ENCODE measurements at regions not wholly inside any gene's neighbourhood (a gene's known extent, or its start where the extent isn't known, plus 50 kb on each side); places are given as distances from the start of the nearest gene placed in this dataset.

- no peak overlapping the region for H2AFZ ChIP-seq
Observed at GRCh38 chr2:201965550-201965949, 68.1 kb upstream of the FZD7 start.

GRCh38 chr2:201966691-201967438 is 66.8 kb upstream of the FZD7 start:
- TF ChIP-seq CTCF (IDR thresholded peaks at IDR 0.05; ENCODE audit: poor library complexity) (no peak), EZH2 (IDR thresholded peaks at IDR 0.05; ENCODE audit: borderline replicate concordance) (no peak), EZH2phosphoT487 (IDR thresholded peaks at IDR 0.05; ENCODE audit: low read depth, severe bottlenecking, unreplicated experiment) (no peak)
- Histone ChIP-seq H3K4me2 (no peak overlapping the region), H3K4me1 (ENCODE audit: insufficient read depth) (peaks cover 19% of the 10 kb centered on the region), H3K9me3 (ENCODE audit: low read depth) (no peaks in the 10 kb centered on the region), H3K79me2 (no peaks in the 10 kb centered on the region), H4K20me1 (ENCODE audit: insufficient read depth, poor library complexity, severe bottlenecking) (no peaks in the 10 kb centered on the region), H2AFZ (no peak overlapping the region), H3K9me2 (replicated peaks; ENCODE audit: insufficient read depth) (no peaks in the 10 kb centered on the region), H3K4me3 (no peak overlapping the region), H3K27ac (no peak overlapping the region), H3K36me3 (replicated peaks; ENCODE audit: insufficient read depth, low read depth) (no peaks in the 10 kb centered on the region), H3K27me3 (no peaks in the 10 kb centered on the region)
- no peak for DNase-seq (ENCODE audit: low spot score)
- WGBS (ENCODE audit: low lambda C conversion rate, missing lambda C conversion rate) = 68% methylated on average over 17 of the region's 18 CpGs

More at GRCh38 chr2:201965550-201965949, 68.1 kb upstream of the FZD7 start:
- WGBS (ENCODE audit: low lambda C conversion rate, missing lambda C conversion rate) = 91% methylated on average over 3 of the region's 3 CpGs
- no peak for TF ChIP-seq EZH2phosphoT487 (IDR thresholded peaks at IDR 0.05; ENCODE audit: low read depth, severe bottlenecking, unreplicated experiment)
- TF ChIP-seq EZH2 (IDR thresholded peaks at IDR 0.05; ENCODE audit: borderline replicate concordance) = no peak
- TF ChIP-seq CTCF (IDR thresholded peaks at IDR 0.05; ENCODE audit: poor library complexity) = peak; percentile 19
- Histone ChIP-seq H3K4me3 (no peak overlapping the region), H3K4me2 (no peak overlapping the region), H3K36me3 (replicated peaks; ENCODE audit: insufficient read depth, low read depth) (no peaks in the 10 kb centered on the region), H3K27me3 (no peaks in the 10 kb centered on the region), H3K9me3 (ENCODE audit: low read depth) (no peaks in the 10 kb centered on the region), H3K9me2 (replicated peaks; ENCODE audit: insufficient read depth) (no peaks in the 10 kb centered on the region), H3K27ac (no peak overlapping the region), H4K20me1 (ENCODE audit: insufficient read depth, poor library complexity, severe bottlenecking) (no peaks in the 10 kb centered on the region), H3K4me1 (ENCODE audit: insufficient read depth) (peaks cover 13% of the 10 kb centered on the region), H3K79me2 (no peaks in the 10 kb centered on the region)
- no peak for DNase-seq (ENCODE audit: low spot score)

GRCh38 chr2:201968050-201968449 is 65.6 kb upstream of the FZD7 start:
- H3K27ac ChIP-seq = peak overlapping the region; percentile 68
- H3K36me3 ChIP-seq (replicated peaks; ENCODE audit: insufficient read depth, low read depth) = no peaks in the 10 kb centered on the region
- no peaks in the 10 kb centered on the region for H3K27me3 ChIP-seq
- no peaks in the 10 kb centered on the region for H3K9me3 ChIP-seq (ENCODE audit: low read depth)
- no peaks in the 10 kb centered on the region for H3K9me2 ChIP-seq (replicated peaks; ENCODE audit: insufficient read depth)
- H3K79me2 ChIP-seq = no peaks in the 10 kb centered on the region
- 57% methylated on average over 5 of the region's 6 CpGs for WGBS (ENCODE audit: low lambda C conversion rate, missing lambda C conversion rate)
- H3K4me2 ChIP-seq = no peak overlapping the region
- TF ChIP-seq CTCF (IDR thresholded peaks at IDR 0.05; ENCODE audit: poor library complexity) (no peak), EZH2phosphoT487 (IDR thresholded peaks at IDR 0.05; ENCODE audit: low read depth, severe bottlenecking, unreplicated experiment) (no peak), EZH2 (IDR thresholded peaks at IDR 0.05; ENCODE audit: borderline replicate concordance) (no peak)
- DNase-seq (ENCODE audit: low spot score) = no peak
- no peak overlapping the region for H3K4me3 ChIP-seq
- no peaks in the 10 kb centered on the region for H4K20me1 ChIP-seq (ENCODE audit: insufficient read depth, poor library complexity, severe bottlenecking)
- peaks cover 25% of the 10 kb centered on the region for H3K4me1 ChIP-seq (ENCODE audit: insufficient read depth)
- H2AFZ ChIP-seq = no peak overlapping the region

Measured in hepatocyte (in vitro differentiated cells).